GM18861 (cell line): ENCODE measurements at regions not wholly inside any gene's neighbourhood (a gene's known extent, or its start where the extent isn't known, plus 50 kb on each side); places are given as distances from the start of the nearest gene placed in this dataset.

Source experiments
- ATAC-seq: cut with Tn5 transposase; IDR thresholded peaks from one replicate; pipeline ENCODE4 v1.9.1; 2021; ENCODE audit not compliant: unreplicated experiment

- ATAC-seq: no peak
Observed at GRCh38 chr6:54440549-54440948, 132.3 kb downstream of the TINAG start.

GRCh38 chr6:54441020-54441419 is 132.8 kb downstream of the TINAG start:
- ATAC-seq: no peak

GRCh38 chr6:54441687-54442248 is 133.5 kb downstream of the TINAG start:
- no peak for ATAC-seq

- no peak for ATAC-seq
Observed at GRCh38 chr6:54445207-54445606, 137.0 kb downstream of the TINAG start.

GRCh38 chr6:54448617-54449016 is 140.4 kb downstream of the TINAG start:
- ATAC-seq: no peak

GRCh38 chr6:54451516-54451915 is 143.3 kb downstream of the TINAG start:
- no peak for ATAC-seq

- ATAC-seq: no peak
Observed at GRCh38 chr6:54463354-54464024, 155.2 kb downstream of the TINAG start.

- ATAC-seq: no peak
Observed at GRCh38 chr6:54465649-54466300, 157.5 kb downstream of the TINAG start.

GRCh38 chr6:54467384-54467783 is 159.1 kb downstream of the TINAG start:
- ATAC-seq: no peak

GRCh38 chr6:54473328-54473727 is 165.1 kb downstream of the TINAG start:
- no peak for ATAC-seq

- no peak for ATAC-seq
Observed at GRCh38 chr6:54474898-54475297, 166.7 kb downstream of the TINAG start.

GRCh38 chr6:54481091-54481490 is 172.8 kb downstream of the TINAG start:
- ATAC-seq: no peak

GRCh38 chr6:54491431-54491830 is 183.2 kb downstream of the TINAG start:
- no peak for ATAC-seq

GRCh38 chr6:54493138-54493537 is 184.9 kb downstream of the TINAG start:
- no peak for ATAC-seq

GRCh38 chr6:54503144-54503543 is 194.9 kb downstream of the TINAG start:
- ATAC-seq: no peak

- no peak for ATAC-seq
Observed at GRCh38 chr6:54515013-54515412, 206.8 kb downstream of the TINAG start.

- no peak for ATAC-seq
Observed at GRCh38 chr6:54515713-54516112, 207.5 kb downstream of the TINAG start.

GRCh38 chr6:54516321-54516720 is 208.1 kb downstream of the TINAG start:
- ATAC-seq: no peak

GRCh38 chr6:54519161-54519560 is 210.9 kb downstream of the TINAG start:
- ATAC-seq: no peak

- ATAC-seq: no peak
Observed at GRCh38 chr6:54525731-54526130, 217.5 kb downstream of the TINAG start.

- ATAC-seq: no peak
Observed at GRCh38 chr6:54533567-54533966, 225.3 kb downstream of the TINAG start.

GRCh38 chr6:54535568-54535967 is 227.3 kb downstream of the TINAG start:
- ATAC-seq: no peak

- no peak for ATAC-seq
Observed at GRCh38 chr6:54541541-54541940, 233.3 kb downstream of the TINAG start.
